ENCODE measurements at regions not wholly inside any gene's neighbourhood (a gene's known extent, or its start where the extent isn't known, plus 50 kb on each side); places are given as distances from the start of the nearest gene placed in this dataset.
A peak's percentile ranks its signal among the peaks of the same experiment; 100 is the strongest.

DNA sequence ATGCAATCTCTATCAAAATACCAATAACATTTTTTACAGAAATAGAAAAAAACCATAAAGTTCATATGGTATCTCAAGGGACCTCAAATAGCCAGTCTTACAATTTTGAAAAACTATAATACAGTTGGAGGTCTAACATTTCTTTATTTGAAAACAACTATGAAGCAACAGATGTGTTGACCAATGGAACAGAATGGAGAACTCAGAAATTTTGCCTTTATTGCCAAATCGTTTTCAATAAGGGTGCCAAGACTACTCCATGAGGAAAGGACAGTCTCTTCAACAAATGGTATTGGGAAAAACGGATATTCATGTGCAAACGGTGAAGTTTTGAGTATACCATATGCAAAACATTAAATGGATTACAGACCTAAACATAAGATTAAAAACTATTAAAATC is 470.8 kb upstream of the DPP6 start:
- H3K4ac ChIP-seq (ENCODE audit: low read length) = no peak overlapping the region
- no peak overlapping the region for H3K23ac ChIP-seq (ENCODE audit: low read depth, low read length, poor library complexity)
- H4K8ac ChIP-seq (ENCODE audit: low read depth, low read length) = no peak overlapping the region
- DNase-seq (ENCODE audit: low spot score) = no peak
- no peak overlapping the region for H4K91ac ChIP-seq (ENCODE audit: low read depth, low read length, poor library complexity)
- no peak overlapping the region for H2AFZ ChIP-seq (ENCODE audit: low read length)
- H2AK5ac ChIP-seq (ENCODE audit: low read depth, low read length) = no peak overlapping the region
- no peak overlapping the region for H3K4me2 ChIP-seq (ENCODE audit: insufficient read depth, low read length, poor library complexity, severe bottlenecking)
- no peak overlapping the region for H3K27ac ChIP-seq (replicated peaks; ENCODE audit: low read length)
- H3K27me3 ChIP-seq (ENCODE audit: control insufficient read depth in 3 of 3, insufficient read depth in 3 of 3, low read depth in 1 of 3, low read length in 3 of 3) = no peaks in the 10 kb centered on the region
- no peak overlapping the region for H2BK120ac ChIP-seq (ENCODE audit: low read depth, low read length)
- no CpG with 5 or more reads among the region's 3 CpGs for WGBS, 2 donors (ENCODE audit: extremely low coverage in 2 of 2, insufficient read length in 2 of 2, insufficient replicate concordance in 1 of 2)
- H3K79me1 ChIP-seq (ENCODE audit: low read depth, low read length) = no peaks in the 10 kb centered on the region
- H3K4me1 ChIP-seq (ENCODE audit: control insufficient read depth in 2 of 2, insufficient read depth in 1 of 2, low read depth in 1 of 2, low read length in 2 of 2) = no peaks in the 10 kb centered on the region
- H3K14ac ChIP-seq (ENCODE audit: low read length) = no peak overlapping the region
- H2BK5ac ChIP-seq (ENCODE audit: low read length) = no peak overlapping the region
- H3K9me3 ChIP-seq (replicated peaks in 1 of 2; ENCODE audit: control insufficient read depth in 2 of 2, insufficient read depth in 1 of 2, low read depth in 1 of 2, low read length in 2 of 2) = peaks cover 0 to 7% of the 10 kb centered on the region in 2 donors
- no peak overlapping the region for H2BK12ac ChIP-seq (ENCODE audit: low read length)
- no peak overlapping the region for H3K9ac ChIP-seq (ENCODE audit: low read depth, low read length, poor library complexity)
- no peaks in the 10 kb centered on the region for H3K36me3 ChIP-seq (replicated peaks in 1 of 2; ENCODE audit: control insufficient read depth in 2 of 2, insufficient read depth in 2 of 2, low read length in 2 of 2)
- no peak overlapping the region for H3K18ac ChIP-seq (ENCODE audit: low read length)
- no peak overlapping the region for H3K4me3 ChIP-seq (ENCODE audit: low read length in 2 of 2)
- H2BK15ac ChIP-seq (ENCODE audit: low read length) = no peak overlapping the region

DNA sequence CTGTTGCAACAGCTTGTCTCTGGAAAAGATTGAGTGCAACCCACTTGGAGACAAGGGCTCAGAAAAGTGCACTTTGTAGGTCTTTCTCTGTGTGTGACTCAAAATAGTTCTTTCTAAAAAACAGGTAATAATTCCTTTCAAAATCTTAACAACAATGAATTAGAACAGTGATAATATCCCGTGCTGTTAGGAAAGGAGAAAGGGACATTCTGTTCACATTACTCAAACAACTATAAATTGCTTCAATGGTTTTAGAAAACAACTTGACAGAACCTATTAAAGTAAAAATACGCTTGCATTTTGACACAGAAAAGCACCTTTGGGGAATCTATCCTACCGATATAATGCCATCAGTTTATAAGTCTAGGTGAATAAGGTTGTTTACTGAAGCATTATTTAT is 468.1 kb upstream of the DPP6 start:
- Histone ChIP-seq H2AK5ac (ENCODE audit: low read depth, low read length) (no peak overlapping the region), H3K36me3 (replicated peaks in 1 of 2; ENCODE audit: control insufficient read depth in 2 of 2, insufficient read depth in 2 of 2, low read length in 2 of 2) (no peaks in the 10 kb centered on the region), H2BK12ac (ENCODE audit: low read length) (no peak overlapping the region), H3K79me1 (ENCODE audit: low read depth, low read length) (no peaks in the 10 kb centered on the region), H3K4ac (ENCODE audit: low read length) (no peak overlapping the region), H3K27me3 (ENCODE audit: control insufficient read depth in 3 of 3, insufficient read depth in 3 of 3, low read depth in 1 of 3, low read length in 3 of 3) (no peaks in the 10 kb centered on the region), H3K4me1 (ENCODE audit: control insufficient read depth in 2 of 2, insufficient read depth in 1 of 2, low read depth in 1 of 2, low read length in 2 of 2) (no peaks in the 10 kb centered on the region), H3K4me3 (ENCODE audit: low read length in 2 of 2) (no peak overlapping the region), H2AFZ (ENCODE audit: low read length) (no peak overlapping the region), H2BK5ac (ENCODE audit: low read length) (no peak overlapping the region), H4K91ac (ENCODE audit: low read depth, low read length, poor library complexity) (no peak overlapping the region), H3K4me2 (ENCODE audit: insufficient read depth, low read length, poor library complexity, severe bottlenecking) (no peak overlapping the region), H4K8ac (ENCODE audit: low read depth, low read length) (no peak overlapping the region), H2BK15ac (ENCODE audit: low read length) (no peak overlapping the region), H3K27ac (replicated peaks; ENCODE audit: low read length) (no peak overlapping the region), H2BK120ac (ENCODE audit: low read depth, low read length) (no peak overlapping the region), H3K9me3 (replicated peaks in 1 of 2; ENCODE audit: control insufficient read depth in 2 of 2, insufficient read depth in 1 of 2, low read depth in 1 of 2, low read length in 2 of 2) (peaks cover 0 to 3% of the 10 kb centered on the region in 2 donors), H3K9ac (ENCODE audit: low read depth, low read length, poor library complexity) (no peak overlapping the region), H3K23ac (ENCODE audit: low read depth, low read length, poor library complexity) (no peak overlapping the region), H3K18ac (ENCODE audit: low read length) (no peak overlapping the region), H3K14ac (ENCODE audit: low read length) (no peak overlapping the region)
- WGBS, 2 donors (ENCODE audit: extremely low coverage in 2 of 2, insufficient read length in 2 of 2, insufficient replicate concordance in 1 of 2) = no CpG with 5 or more reads among the region's 3 CpGs
- no peak for DNase-seq (ENCODE audit: low spot score)

DNA sequence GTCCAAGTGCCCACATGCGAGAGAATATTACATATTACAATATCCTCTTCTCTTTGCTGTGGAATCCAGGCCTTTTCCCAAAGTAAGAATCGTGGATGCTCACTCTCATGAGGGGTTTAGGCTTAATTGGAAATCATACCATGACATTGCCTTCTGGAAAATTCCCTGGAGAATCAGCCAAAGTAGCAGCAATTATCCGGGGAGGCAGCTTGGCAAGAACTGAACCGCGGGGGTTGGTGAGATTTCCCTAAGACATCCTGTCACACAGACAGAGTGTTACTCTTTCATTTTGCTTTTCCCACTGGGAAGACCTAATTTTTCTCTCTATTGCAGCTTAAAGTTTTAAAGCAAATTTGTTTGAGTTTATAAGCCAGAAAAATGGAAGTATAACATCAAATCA is 463.6 kb upstream of the DPP6 start:
- no peaks in the 10 kb centered on the region for H3K79me1 ChIP-seq (ENCODE audit: low read depth, low read length)
- no peak overlapping the region for H3K14ac ChIP-seq (ENCODE audit: low read length)
- H3K4me3 ChIP-seq (ENCODE audit: low read length in 2 of 2) = no peak overlapping the region
- H2BK12ac ChIP-seq (ENCODE audit: low read length) = no peak overlapping the region
- H3K27ac ChIP-seq (replicated peaks; ENCODE audit: low read length) = no peak overlapping the region
- H3K9me3 ChIP-seq (replicated peaks in 1 of 2; ENCODE audit: control insufficient read depth in 2 of 2, insufficient read depth in 1 of 2, low read depth in 1 of 2, low read length in 2 of 2) = peaks cover 0 to 3% of the 10 kb centered on the region in 2 donors
- H2AFZ ChIP-seq (ENCODE audit: low read length) = no peak overlapping the region
- H2AK5ac ChIP-seq (ENCODE audit: low read depth, low read length) = no peak overlapping the region
- H3K4me1 ChIP-seq (ENCODE audit: control insufficient read depth in 2 of 2, insufficient read depth in 1 of 2, low read depth in 1 of 2, low read length in 2 of 2) = no peaks in the 10 kb centered on the region
- no peaks in the 10 kb centered on the region for H3K36me3 ChIP-seq (replicated peaks in 1 of 2; ENCODE audit: control insufficient read depth in 2 of 2, insufficient read depth in 2 of 2, low read length in 2 of 2)
- H3K9ac ChIP-seq (ENCODE audit: low read depth, low read length, poor library complexity) = no peak overlapping the region
- no peak overlapping the region for H2BK15ac ChIP-seq (ENCODE audit: low read length)
- H3K4ac ChIP-seq (ENCODE audit: low read length) = no peak overlapping the region
- no peak overlapping the region for H2BK5ac ChIP-seq (ENCODE audit: low read length)
- H4K91ac ChIP-seq (ENCODE audit: low read depth, low read length, poor library complexity) = no peak overlapping the region
- H4K8ac ChIP-seq (ENCODE audit: low read depth, low read length) = no peak overlapping the region
- no peak overlapping the region for H3K4me2 ChIP-seq (ENCODE audit: insufficient read depth, low read length, poor library complexity, severe bottlenecking)
- no peak overlapping the region for H2BK120ac ChIP-seq (ENCODE audit: low read depth, low read length)
- no peak for DNase-seq (ENCODE audit: low spot score)
- H3K23ac ChIP-seq (ENCODE audit: low read depth, low read length, poor library complexity) = no peak overlapping the region
- WGBS, 2 donors (ENCODE audit: extremely low coverage in 2 of 2, insufficient read length in 2 of 2, insufficient replicate concordance in 1 of 2) = no CpG with 5 or more reads among the region's 5 CpGs
- no peak overlapping the region for H3K18ac ChIP-seq (ENCODE audit: low read length)
- no peaks in the 10 kb centered on the region for H3K27me3 ChIP-seq (ENCODE audit: control insufficient read depth in 3 of 3, insufficient read depth in 3 of 3, low read depth in 1 of 3, low read length in 3 of 3)

DNA sequence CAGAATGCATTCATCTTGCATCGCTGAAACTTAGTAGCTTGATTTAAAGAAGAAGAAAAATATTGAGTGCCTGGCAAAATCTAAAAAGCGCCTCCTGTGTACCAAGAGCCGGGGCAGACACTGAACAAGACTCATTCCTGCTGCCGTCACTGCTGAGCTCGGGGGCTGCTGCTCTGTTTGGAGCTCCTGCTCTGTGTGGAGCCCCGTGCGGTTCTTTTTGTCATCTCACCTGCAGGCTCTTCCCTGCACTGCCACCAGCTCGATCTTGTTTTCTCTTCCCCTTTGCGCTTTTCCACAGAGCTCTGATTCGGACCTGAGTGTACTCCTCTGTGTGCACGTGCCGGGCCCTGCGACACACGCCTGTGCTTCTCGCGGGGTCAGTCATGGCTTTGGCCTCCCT is 462.1 kb upstream of the DPP6 start:
- Histone ChIP-seq H3K36me3 (replicated peaks in 1 of 2; ENCODE audit: control insufficient read depth in 2 of 2, insufficient read depth in 2 of 2, low read length in 2 of 2) (no peaks in the 10 kb centered on the region), H3K4me2 (ENCODE audit: insufficient read depth, low read length, poor library complexity, severe bottlenecking) (no peak overlapping the region), H3K79me1 (ENCODE audit: low read depth, low read length) (no peaks in the 10 kb centered on the region), H4K91ac (ENCODE audit: low read depth, low read length, poor library complexity) (no peak overlapping the region), H3K14ac (ENCODE audit: low read length) (no peak overlapping the region), H3K9me3 (replicated peaks in 1 of 2; ENCODE audit: control insufficient read depth in 2 of 2, insufficient read depth in 1 of 2, low read depth in 1 of 2, low read length in 2 of 2) (no peaks in the 10 kb centered on the region), H3K4me3 (ENCODE audit: low read length in 2 of 2) (no peak overlapping the region), H2AFZ (ENCODE audit: low read length) (peak overlapping the region; percentile 7), H2BK15ac (ENCODE audit: low read length) (no peak overlapping the region), H3K23ac (ENCODE audit: low read depth, low read length, poor library complexity) (no peak overlapping the region), H3K9ac (ENCODE audit: low read depth, low read length, poor library complexity) (peak overlapping the region; percentile 2), H3K4ac (ENCODE audit: low read length) (no peak overlapping the region), H4K8ac (ENCODE audit: low read depth, low read length) (no peak overlapping the region), H3K4me1 (ENCODE audit: control insufficient read depth in 2 of 2, insufficient read depth in 1 of 2, low read depth in 1 of 2, low read length in 2 of 2) (no peaks in the 10 kb centered on the region), H3K27ac (replicated peaks; ENCODE audit: low read length) (no peak overlapping the region), H2BK5ac (ENCODE audit: low read length) (no peak overlapping the region), H2AK5ac (ENCODE audit: low read depth, low read length) (no peak overlapping the region), H2BK120ac (ENCODE audit: low read depth, low read length) (no peak overlapping the region), H3K18ac (ENCODE audit: low read length) (no peak overlapping the region), H2BK12ac (ENCODE audit: low read length) (no peak overlapping the region), H3K27me3 (ENCODE audit: control insufficient read depth in 3 of 3, insufficient read depth in 3 of 3, low read depth in 1 of 3, low read length in 3 of 3) (no peaks in the 10 kb centered on the region)
- no CpG with 5 or more reads among the region's 16 CpGs for WGBS, 2 donors (ENCODE audit: extremely low coverage in 2 of 2, insufficient read length in 2 of 2, insufficient replicate concordance in 1 of 2)
- no peak for DNase-seq (ENCODE audit: low spot score)

Data from neuronal stem cell (in vitro differentiated cells).